ENCODE measurements at regions not wholly inside any gene's neighbourhood (a gene's known extent, or its start where the extent isn't known, plus 50 kb on each side); places are given as distances from the start of the nearest gene placed in this dataset.

- no peak for TF ChIP-seq CTCF (IDR thresholded peaks at IDR 0.05)
- TF ChIP-seq EP300 (IDR thresholded peaks at IDR 0.05) = no peak
- no peak for TF ChIP-seq POLR2AphosphoS5 (IDR thresholded peaks at IDR 0.05)
- TF ChIP-seq POLR2A (IDR thresholded peaks at IDR 0.05) = no peak
Measured at GRCh38 chr19:29439688-29440550, 85.9 kb upstream of the VSTM2B start.
